HAP-1 (cell line): ENCODE measurements at regions not wholly inside any gene's neighbourhood (a gene's known extent, or its start where the extent isn't known, plus 50 kb on each side); places are given as distances from the start of the nearest gene placed in this dataset.

ENCODE experiments used
- DNase-seq, 2 experiments: peaks; one replicate each; pipeline ENCODE4 v3.0.0-alpha.2; 2016 to 2020; ENCODE audit warnings: low spot score in 2 of 2
- H3K27me3 ChIP-seq: fragments of 250-450 bp; sonication (Bioruptor Pico); 2 replicates; pipeline ENCODE4 v1.5.1; 2020; ENCODE audit warnings: low read depth, mild to moderate bottlenecking, moderate library complexity
- H3K36me3 ChIP-seq: fragments of 250-450 bp; sonication (Bioruptor Pico); replicated peaks from 2 replicates; pipeline ENCODE4 v1.5.1; 2020; ENCODE audit warnings: mild to moderate bottlenecking
- H3K4me1 ChIP-seq: fragments of 250-450 bp; sonication (Bioruptor Pico); 2 replicates; pipeline ENCODE4 v1.5.1; 2020; ENCODE audit warnings: mild to moderate bottlenecking
- H3K4me3 ChIP-seq: fragments of 250-450 bp; sonication (Bioruptor Pico); 2 replicates; pipeline ENCODE4 v1.5.1; 2020; ENCODE audit warnings: mild to moderate bottlenecking, moderate library complexity
- H3K9me3 ChIP-seq: fragments of 250-450 bp; sonication (Bioruptor Pico); 2 replicates; pipeline ENCODE4 v1.5.1; 2020; ENCODE audit warnings: mild to moderate bottlenecking, moderate library complexity
- in situ Hi-C: fragments of 300-500 bp; cut with MboI; formaldehyde crosslinking; loops from 3 replicates; pipeline ENCODE4 v1.14.3; 2020; ENCODE audit warnings: low sequenced_read_pairs, inconsistent platforms, mixed read lengths

- Histone ChIP-seq H3K4me3 (no peak overlapping the region), H3K9me3 (no peaks in the 10 kb centered on the region), H3K36me3 (no peaks in the 10 kb centered on the region), H3K4me1 (no peaks in the 10 kb centered on the region), H3K27me3 (no peaks in the 10 kb centered on the region)
- no peak for DNase-seq
- in situ Hi-C loops = no loop called here
These were observed 111.7 kb upstream of the PTPRK start for GRCh38 chr6:128632131-128632530.

- no peak overlapping the region for H3K4me3 ChIP-seq
- H3K36me3 ChIP-seq = no peaks in the 10 kb centered on the region
- in situ Hi-C loops = no loop called here
- no peaks in the 10 kb centered on the region for H3K9me3 ChIP-seq
- 0 out of 2 replicates have a peak, but pooled peaks cover 2% of the 10 kb centered on the region for H3K4me1 ChIP-seq
- H3K27me3 ChIP-seq = no peaks in the 10 kb centered on the region
- no peak for DNase-seq
These were observed 110.6 kb upstream of the PTPRK start for GRCh38 chr6:128631031-128631430.

DNA sequence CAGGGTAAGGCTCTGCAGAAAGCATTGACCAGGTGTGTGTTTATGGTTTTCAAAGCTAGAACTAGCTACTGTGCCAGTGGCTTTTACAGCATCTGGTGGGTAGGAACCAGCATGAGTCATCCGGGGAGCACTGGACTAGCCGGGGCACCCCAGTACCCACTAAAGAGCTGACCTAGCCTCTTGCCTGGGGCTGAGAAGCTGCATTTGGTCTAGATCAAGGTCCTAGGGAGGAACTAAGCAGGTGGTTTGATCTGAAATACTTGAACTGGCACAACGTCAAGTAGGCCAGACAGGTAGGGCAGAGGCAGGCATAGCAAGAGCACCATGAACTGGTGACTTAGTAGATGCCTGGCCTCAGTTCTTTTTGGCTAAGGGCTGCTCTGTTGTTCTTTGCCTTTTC lies 109.8 kb upstream of the PTPRK start:
- no peaks in the 10 kb centered on the region for H3K9me3 ChIP-seq
- no peaks in the 10 kb centered on the region for H3K27me3 ChIP-seq
- no peak overlapping the region for H3K4me3 ChIP-seq
- DNase-seq = no peak
- H3K4me1 ChIP-seq = 0 out of 2 replicates have a peak, but pooled peaks cover 2% of the 10 kb centered on the region
- in situ Hi-C loops = no loop called here
- no peaks in the 10 kb centered on the region for H3K36me3 ChIP-seq

DNA sequence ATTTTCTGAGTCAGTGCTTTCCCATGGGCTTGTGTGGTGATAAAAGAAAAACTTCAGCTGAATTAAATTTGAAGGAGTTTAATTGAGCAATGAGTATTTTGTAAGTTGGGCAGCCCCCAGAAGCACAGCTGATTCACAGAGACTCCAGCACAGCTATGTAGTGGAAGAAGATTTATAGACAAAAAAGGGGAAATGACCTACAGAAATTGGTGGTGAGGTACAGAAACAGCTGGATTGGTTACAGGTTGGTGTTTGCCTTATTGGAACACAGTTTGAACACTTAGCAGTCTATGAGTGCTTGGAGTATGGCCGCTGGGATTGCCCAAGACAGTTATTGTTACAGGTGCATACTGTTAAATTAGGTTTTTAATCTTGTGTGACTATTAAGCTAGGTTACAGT lies 96.9 kb upstream of the PTPRK start:
- DNase-seq = no peak
- H3K4me1 ChIP-seq = peaks cover 2% of the 10 kb centered on the region; the same call in 1 of the 2 replicates
- in situ Hi-C loops = no loop called here
- no peaks in the 10 kb centered on the region for H3K27me3 ChIP-seq
- no peaks in the 10 kb centered on the region for H3K36me3 ChIP-seq
- H3K4me3 ChIP-seq = no peak overlapping the region
- H3K9me3 ChIP-seq = no peaks in the 10 kb centered on the region

GRCh38 chr6:128616342-128616741 lies 95.9 kb upstream of the PTPRK start:
- H3K4me3 ChIP-seq = no peak overlapping the region
- H3K36me3 ChIP-seq = no peaks in the 10 kb centered on the region
- H3K9me3 ChIP-seq = no peaks in the 10 kb centered on the region
- H3K27me3 ChIP-seq = no peaks in the 10 kb centered on the region
- H3K4me1 ChIP-seq = peaks cover 2% of the 10 kb centered on the region; the same call in 1 of the 2 replicates
- in situ Hi-C loops = no loop called here
- no peak for DNase-seq

- Histone ChIP-seq H3K9me3 (no peaks in the 10 kb centered on the region), H3K4me1 (peaks cover 16% of the 10 kb centered on the region), H3K36me3 (no peaks in the 10 kb centered on the region), H3K4me3 (no peak overlapping the region), H3K27me3 (no peaks in the 10 kb centered on the region)
- in situ Hi-C loops = no loop called here
- DNase-seq = no peak
These were observed 86.2 kb upstream of the PTPRK start for GRCh38 chr6:128606611-128607010.

DNA sequence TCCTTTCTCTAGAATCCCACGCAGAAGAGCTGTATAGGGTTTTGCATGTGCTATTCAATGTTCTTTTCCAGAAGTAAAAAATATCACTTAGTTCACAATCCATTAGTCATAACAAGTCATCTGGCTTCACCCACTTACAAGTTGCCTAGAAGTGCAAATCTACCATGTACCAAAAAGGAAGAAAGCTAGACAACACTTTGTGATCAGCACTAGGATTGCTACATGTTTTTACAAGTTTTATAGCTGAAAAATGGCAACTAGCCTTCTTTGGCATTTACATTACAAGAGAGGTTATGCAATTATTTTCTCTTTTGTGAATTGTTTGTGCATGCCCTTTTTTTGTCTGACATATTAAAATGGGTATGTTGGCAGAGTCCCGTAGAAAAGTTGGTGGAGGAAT lies 85.6 kb upstream of the PTPRK start:
- peak in 1 of 2 experiments; percentile 77 for DNase-seq
- no peaks in the 10 kb centered on the region for H3K27me3 ChIP-seq
- H3K9me3 ChIP-seq = no peaks in the 10 kb centered on the region
- H3K4me3 ChIP-seq = no peak overlapping the region
- in situ Hi-C loops = no loop called here
- H3K36me3 ChIP-seq = no peaks in the 10 kb centered on the region
- H3K4me1 ChIP-seq = peaks cover 16% of the 10 kb centered on the region

DNA sequence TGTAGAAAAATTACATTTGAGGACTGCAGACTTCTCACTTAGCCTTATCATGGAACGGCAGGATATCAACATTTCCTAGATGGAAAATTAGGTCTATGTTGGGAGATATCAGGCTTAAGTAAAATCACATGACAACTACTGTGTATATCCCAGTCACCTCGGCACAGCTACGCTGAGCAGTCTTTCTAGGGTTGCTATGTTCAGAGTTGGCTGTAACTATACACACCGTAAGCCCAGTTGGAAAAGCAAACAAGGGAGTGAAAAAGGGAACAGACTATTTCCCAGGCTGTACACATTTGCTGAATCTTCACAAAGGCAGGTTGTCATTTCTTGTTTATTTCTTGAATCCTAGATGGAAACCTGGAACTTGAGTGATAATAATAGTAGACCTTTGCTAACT lies 80.7 kb upstream of the PTPRK start:
- in situ Hi-C loops = no loop called here
- no peak for DNase-seq
- H3K36me3 ChIP-seq = no peaks in the 10 kb centered on the region
- H3K4me3 ChIP-seq = no peak overlapping the region
- no peaks in the 10 kb centered on the region for H3K27me3 ChIP-seq
- peaks cover 29% of the 10 kb centered on the region for H3K4me1 ChIP-seq
- no peaks in the 10 kb centered on the region for H3K9me3 ChIP-seq

DNA sequence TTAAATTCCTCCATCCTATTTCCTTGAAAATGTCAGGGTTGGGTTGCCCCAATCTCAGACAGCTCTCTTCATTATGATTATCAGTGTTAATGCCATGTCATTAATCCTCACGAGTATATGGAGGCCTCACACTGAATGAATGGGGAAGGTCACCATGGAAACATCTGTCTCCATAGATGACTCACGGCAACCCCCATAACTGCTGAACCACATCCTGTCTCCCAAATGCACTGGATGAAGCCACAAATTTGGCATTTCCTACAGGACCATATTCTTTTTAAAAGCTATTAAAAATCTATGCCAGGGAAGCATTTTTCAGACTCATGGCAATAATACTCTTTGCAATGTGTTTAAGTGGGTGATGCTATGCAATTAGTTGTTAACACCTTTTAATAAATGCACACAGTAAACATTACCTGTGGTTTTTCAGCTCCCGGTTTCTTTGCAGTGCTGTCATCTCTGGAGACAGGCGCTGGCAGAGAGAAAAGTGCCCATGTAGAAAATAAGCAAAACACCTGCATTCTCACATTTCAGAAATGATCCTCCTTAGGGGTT lies 80.1 kb upstream of the PTPRK start:
- Histone ChIP-seq H3K4me1 (peaks cover 24% of the 10 kb centered on the region), H3K27me3 (no peaks in the 10 kb centered on the region), H3K9me3 (no peaks in the 10 kb centered on the region), H3K4me3 (no peak overlapping the region), H3K36me3 (no peaks in the 10 kb centered on the region)
- DNase-seq = peak in 1 of 2 experiments; percentile 35
- in situ Hi-C loops = no loop called here

- H3K9me3 ChIP-seq = no peaks in the 10 kb centered on the region
- H3K4me3 ChIP-seq = no peak overlapping the region
- in situ Hi-C loops = no loop called here
- peaks cover 31% of the 10 kb centered on the region for H3K4me1 ChIP-seq
- no peaks in the 10 kb centered on the region for H3K27me3 ChIP-seq
- peak in 1 of 2 experiments; percentile 29 for DNase-seq
- no peaks in the 10 kb centered on the region for H3K36me3 ChIP-seq
These were observed 78.6 kb upstream of the PTPRK start for GRCh38 chr6:128599036-128599435.

- no peaks in the 10 kb centered on the region for H3K9me3 ChIP-seq
- DNase-seq = no peak
- H3K27me3 ChIP-seq = no peaks in the 10 kb centered on the region
- in situ Hi-C loops = no loop called here
- peaks cover 31% of the 10 kb centered on the region for H3K4me1 ChIP-seq
- no peak overlapping the region for H3K4me3 ChIP-seq
- no peaks in the 10 kb centered on the region for H3K36me3 ChIP-seq
These were observed 78.2 kb upstream of the PTPRK start for GRCh38 chr6:128598571-128598970.

DNA sequence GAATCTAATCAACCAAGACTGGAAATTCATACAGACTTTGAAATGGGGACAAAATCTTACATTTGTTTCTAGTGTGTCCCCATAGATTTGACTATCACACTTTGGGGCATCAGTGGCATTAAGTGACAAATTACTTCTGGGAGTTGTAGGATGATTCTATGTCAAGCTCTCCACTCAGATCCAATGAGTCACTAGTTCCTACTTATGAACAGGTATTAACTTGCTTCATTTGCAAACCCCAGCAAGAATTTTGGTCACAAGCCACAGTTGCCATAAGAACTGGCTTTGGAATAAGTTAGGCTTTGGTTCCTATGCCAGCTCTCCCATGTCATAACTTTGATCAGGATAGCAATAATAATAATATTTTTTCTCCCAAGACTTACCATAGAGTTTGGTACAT lies 77.6 kb upstream of the PTPRK start:
- in situ Hi-C loops = no loop called here
- Histone ChIP-seq H3K9me3 (no peaks in the 10 kb centered on the region), H3K4me1 (peaks cover 31% of the 10 kb centered on the region), H3K36me3 (no peaks in the 10 kb centered on the region), H3K4me3 (no peak overlapping the region), H3K27me3 (no peaks in the 10 kb centered on the region)
- no peak for DNase-seq

GRCh38 chr6:128597004-128597403 lies 76.6 kb upstream of the PTPRK start:
- no peaks in the 10 kb centered on the region for H3K9me3 ChIP-seq
- H3K27me3 ChIP-seq = no peaks in the 10 kb centered on the region
- DNase-seq = no peak
- H3K4me1 ChIP-seq = peaks cover 27% of the 10 kb centered on the region
- in situ Hi-C loops = no loop called here
- no peak overlapping the region for H3K4me3 ChIP-seq
- H3K36me3 ChIP-seq = no peaks in the 10 kb centered on the region

GRCh38 chr6:128595544-128595943 lies 75.1 kb upstream of the PTPRK start:
- H3K27me3 ChIP-seq = no peaks in the 10 kb centered on the region
- no peaks in the 10 kb centered on the region for H3K36me3 ChIP-seq
- in situ Hi-C loops = no loop called here
- H3K9me3 ChIP-seq = no peaks in the 10 kb centered on the region
- no peak overlapping the region for H3K4me3 ChIP-seq
- H3K4me1 ChIP-seq = peaks cover 26% of the 10 kb centered on the region
- no peak for DNase-seq

- Histone ChIP-seq H3K4me3 (no peak overlapping the region), H3K4me1 (no peaks in the 10 kb centered on the region; the same call in 1 of the 2 replicates), H3K27me3 (no peaks in the 10 kb centered on the region), H3K36me3 (no peaks in the 10 kb centered on the region), H3K9me3 (no peaks in the 10 kb centered on the region)
- DNase-seq = no peak
- in situ Hi-C loops = no loop called here
These were observed 65.7 kb upstream of the PTPRK start for GRCh38 chr6:128586095-128586494.
